ENCODE measurements at regions not wholly inside any gene's neighbourhood (a gene's known extent, or its start where the extent isn't known, plus 50 kb on each side); places are given as distances from the start of the nearest gene placed in this dataset.

DNA sequence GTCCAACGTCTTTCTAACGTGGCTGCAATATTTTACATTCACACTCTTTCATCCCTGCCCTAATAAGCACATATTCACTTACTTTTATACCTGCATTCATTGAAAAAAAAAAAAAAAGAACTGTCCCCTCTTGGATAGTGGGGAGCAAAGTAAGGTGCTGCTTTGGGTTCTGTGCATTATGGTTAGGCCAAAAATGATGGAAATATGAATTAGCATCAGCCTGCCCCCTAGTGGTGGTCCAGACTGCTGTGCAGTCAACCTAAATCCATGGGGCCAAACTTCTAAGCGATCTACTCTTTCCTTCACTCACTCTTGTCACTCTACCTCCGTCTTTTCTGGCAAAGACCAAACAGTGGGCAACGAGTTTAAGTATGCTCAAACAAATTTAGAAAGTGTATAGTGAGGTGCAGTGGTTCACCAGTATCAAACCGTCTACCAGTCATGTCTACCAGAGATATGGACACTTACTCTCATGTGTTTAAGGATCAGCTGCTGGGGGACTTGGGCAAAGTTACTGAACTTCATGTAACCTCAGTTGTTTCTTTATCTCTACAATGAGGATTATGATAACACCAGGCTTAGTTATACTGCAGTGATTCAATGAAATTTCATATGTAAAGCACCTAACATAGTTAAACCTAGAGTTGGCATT is 61.5 kb upstream of the GRM7 start:
- Histone ChIP-seq H3K4me3 (no peak overlapping the region), H3K9me3 (no peaks in the 10 kb centered on the region), H3K27ac (no peak overlapping the region), H3K36me3 (no peaks in the 10 kb centered on the region), H3K4me1 (no peaks in the 10 kb centered on the region), H3K27me3 (ENCODE audit: low read depth) (no peaks in the 10 kb centered on the region)
- intact Hi-C loops (cut with DNase I) = no loop called here
- DNase-seq (no peak), ATAC-seq (peak; percentile 53 to 65)
- peak; percentile 73 for TF ChIP-seq CTCF (IDR thresholded peaks at IDR 0.05)

- Histone ChIP-seq H3K27ac (no peak overlapping the region), H3K4me3 (no peak overlapping the region), H3K9me3 (no peaks in the 10 kb centered on the region), H3K36me3 (no peaks in the 10 kb centered on the region), H3K27me3 (ENCODE audit: low read depth) (no peaks in the 10 kb centered on the region), H3K4me1 (no peaks in the 10 kb centered on the region)
- no peak for TF ChIP-seq CTCF (IDR thresholded peaks at IDR 0.05)
- intact Hi-C loops (cut with DNase I) = no loop called here
- ATAC-seq (no peak), DNase-seq (no peak)
Observed at GRCh38 chr3:6803619-6804018, 57.3 kb upstream of the GRM7 start.

DNA sequence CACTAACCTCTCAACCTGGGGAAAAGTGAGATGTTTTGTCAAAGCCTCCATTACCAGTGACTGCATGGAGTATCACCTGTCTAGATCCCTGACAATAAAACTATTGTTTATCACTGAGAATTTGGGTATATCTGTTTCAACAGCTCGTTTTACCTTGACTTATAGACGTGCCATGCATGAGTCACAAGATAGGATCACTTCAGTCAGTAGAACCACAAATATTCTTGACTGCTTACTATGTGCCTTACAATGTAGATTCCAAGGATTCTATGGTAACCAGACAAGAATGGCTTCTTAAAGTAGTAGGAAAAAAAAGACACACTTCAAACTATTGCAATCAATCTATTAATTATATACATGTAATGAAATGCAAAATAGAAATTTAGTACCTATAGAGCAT is 55.7 kb upstream of the GRM7 start:
- no peaks in the 10 kb centered on the region for H3K4me1 ChIP-seq

GRCh38 chr3:6806991-6807390 is 53.9 kb upstream of the GRM7 start:
- Histone ChIP-seq H3K4me1 (no peaks in the 10 kb centered on the region), H3K9me3 (no peaks in the 10 kb centered on the region), H3K27ac (no peak overlapping the region), H3K4me3 (no peak overlapping the region), H3K36me3 (no peaks in the 10 kb centered on the region), H3K27me3 (ENCODE audit: low read depth) (no peaks in the 10 kb centered on the region)
- no peak for TF ChIP-seq CTCF (IDR thresholded peaks at IDR 0.05)
- intact Hi-C loops (cut with DNase I) = no loop called here
- DNase-seq = no peak
- ATAC-seq = no peak

More for the DNA sequence above, 55.7 kb upstream of the GRM7 start:
- Histone ChIP-seq H3K4me3 (no peak overlapping the region), H3K27me3 (ENCODE audit: low read depth) (no peaks in the 10 kb centered on the region), H3K27ac (no peak overlapping the region), H3K36me3 (no peaks in the 10 kb centered on the region), H3K9me3 (no peaks in the 10 kb centered on the region)
- intact Hi-C loops (cut with DNase I) = no loop called here
- TF ChIP-seq CTCF (IDR thresholded peaks at IDR 0.05) = no peak
- no peak for ATAC-seq
- DNase-seq = no peak

DNA sequence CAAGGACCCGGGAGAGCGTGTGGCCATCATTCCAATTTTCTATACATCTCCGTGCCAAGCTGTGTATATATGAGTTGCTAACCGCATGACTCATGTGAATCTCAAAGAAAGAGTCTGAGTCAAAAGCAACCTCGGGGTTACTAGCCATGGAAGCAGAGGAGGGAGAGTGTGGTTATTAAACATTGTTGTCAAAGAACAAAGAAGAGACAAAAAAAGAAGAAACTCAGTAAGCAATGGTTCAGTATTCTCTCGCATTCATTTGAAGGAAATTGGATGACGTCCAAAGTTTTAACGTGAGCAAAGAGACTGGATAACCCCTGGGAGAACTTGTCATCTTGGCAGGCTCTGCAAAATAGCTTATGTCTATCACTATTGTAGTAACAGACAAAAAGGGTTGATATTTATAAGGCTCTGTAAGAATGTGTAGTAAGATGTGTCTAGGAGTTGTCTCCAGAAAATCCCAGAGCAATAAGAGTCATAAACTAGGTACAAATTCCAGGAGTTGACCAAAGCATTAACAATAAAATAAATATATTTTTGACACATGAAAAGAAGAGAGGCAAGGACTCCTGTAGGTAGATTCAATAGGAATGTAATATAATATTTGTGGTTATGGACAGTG is 52.8 kb upstream of the GRM7 start:
- H3K27me3 ChIP-seq (ENCODE audit: low read depth) = no peaks in the 10 kb centered on the region
- DNase-seq = no peak
- ATAC-seq = no peak
- no peaks in the 10 kb centered on the region for H3K9me3 ChIP-seq
- intact Hi-C loops (cut with DNase I) = no loop called here
- no peak overlapping the region for H3K4me3 ChIP-seq
- H3K36me3 ChIP-seq = no peaks in the 10 kb centered on the region
- no peak overlapping the region for H3K27ac ChIP-seq
- no peak for TF ChIP-seq CTCF (IDR thresholded peaks at IDR 0.05)
- no peaks in the 10 kb centered on the region for H3K4me1 ChIP-seq
